AML-193 (cell line): ENCODE measurements at regions not wholly inside any gene's neighbourhood (a gene's known extent, or its start where the extent isn't known, plus 50 kb on each side); places are given as distances from the start of the nearest gene placed in this dataset.
"Not testable (repeated sequence)": the region's sequence is repeated elsewhere in the genome, so short reads cannot be mapped to it uniquely, and the experiment has no call there.

ENCODE experiments used
- DNase-seq, 2 experiments: peaks; one replicate each; lab custom pipeline; 2025; lab: John Stamatoyannopoulos, UW

DNA sequence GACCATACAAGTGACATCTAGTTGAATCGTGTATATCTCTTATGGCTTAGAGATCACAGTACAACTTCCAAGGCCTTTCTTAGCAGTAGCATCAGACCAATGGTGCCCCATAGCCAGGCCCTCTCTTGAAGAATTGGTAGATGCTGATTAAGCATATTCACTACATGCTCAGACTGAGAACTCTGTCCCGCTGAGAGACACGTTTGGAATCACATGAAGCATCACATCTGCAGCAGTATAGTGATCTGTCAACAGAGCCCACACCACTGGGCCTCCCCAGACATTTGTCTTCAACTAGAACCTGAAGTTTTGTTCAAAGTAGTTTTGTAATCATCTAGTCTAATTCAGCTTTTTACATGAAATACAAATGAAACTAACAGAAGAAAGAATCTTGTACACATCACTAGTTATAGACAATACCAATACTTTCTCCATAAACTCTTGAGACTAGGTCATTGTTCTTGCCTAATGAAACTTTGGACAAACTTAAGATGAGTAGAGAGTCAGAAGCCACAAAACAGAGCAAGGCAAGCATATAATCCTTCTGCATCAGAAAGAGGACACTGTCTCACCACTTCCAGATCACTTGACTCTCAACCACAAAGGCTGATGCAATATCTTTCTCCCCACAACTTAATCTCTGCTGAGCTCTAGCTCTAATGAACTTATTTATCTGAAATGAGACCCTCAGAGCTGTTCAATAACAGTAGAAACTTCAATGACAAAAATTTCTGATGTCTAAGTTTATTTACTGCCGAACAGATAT is 182.7 kb downstream of the TBX18 start:
- peak; percentile 63 to 74 for DNase-seq

DNA sequence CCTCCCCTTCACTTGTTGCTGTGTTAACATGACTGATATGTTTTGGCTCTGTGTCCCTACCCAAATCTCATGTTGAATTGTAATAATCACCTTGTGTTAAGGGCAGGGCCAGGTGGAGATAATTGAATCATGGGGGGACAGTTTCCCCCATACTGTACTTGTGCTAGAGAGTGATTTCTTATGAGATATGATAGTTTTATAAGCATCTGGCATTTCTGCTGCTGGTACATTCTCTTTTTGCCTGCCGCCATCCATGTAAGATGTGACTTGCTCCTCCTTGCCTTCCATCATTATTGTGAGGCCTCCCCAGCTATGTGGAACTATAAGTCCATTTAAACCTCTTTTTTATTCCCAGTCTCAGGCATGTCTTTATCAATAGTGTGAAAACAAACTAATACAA is 185.0 kb downstream of the TBX18 start:
- no peak for DNase-seq

GRCh38 chr6:84576029-84576428 is 188.4 kb downstream of the TBX18 start:
- DNase-seq: no peak

GRCh38 chr6:84575264-84575663 is 189.1 kb downstream of the TBX18 start:
- no peak for DNase-seq

GRCh38 chr6:84569882-84570281 is 194.5 kb downstream of the TBX18 start:
- DNase-seq: no peak

DNA sequence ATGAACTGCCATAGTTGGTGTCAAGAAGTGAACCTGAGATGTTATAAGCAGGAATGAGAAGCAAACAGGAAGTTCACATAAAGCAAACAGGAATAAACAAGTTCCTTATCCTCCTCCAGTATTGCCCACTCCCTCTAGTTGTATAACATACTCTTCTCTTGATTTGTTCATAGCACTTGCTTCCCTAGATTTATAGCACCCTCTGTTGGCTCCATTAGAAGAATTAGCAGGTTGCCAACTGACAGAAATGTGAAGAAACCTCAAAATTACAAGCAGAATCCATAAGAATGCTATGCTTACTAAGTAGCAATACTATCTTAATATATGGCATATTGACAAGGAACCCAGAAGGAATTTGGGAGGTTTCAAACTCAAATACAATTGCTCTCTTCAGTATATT is 195.4 kb downstream of the TBX18 start:
- no peak for DNase-seq

- DNase-seq: not testable (repeated sequence)
These were observed 198.7 kb downstream of the TBX18 start for GRCh38 chr6:84565718-84566117.

DNA sequence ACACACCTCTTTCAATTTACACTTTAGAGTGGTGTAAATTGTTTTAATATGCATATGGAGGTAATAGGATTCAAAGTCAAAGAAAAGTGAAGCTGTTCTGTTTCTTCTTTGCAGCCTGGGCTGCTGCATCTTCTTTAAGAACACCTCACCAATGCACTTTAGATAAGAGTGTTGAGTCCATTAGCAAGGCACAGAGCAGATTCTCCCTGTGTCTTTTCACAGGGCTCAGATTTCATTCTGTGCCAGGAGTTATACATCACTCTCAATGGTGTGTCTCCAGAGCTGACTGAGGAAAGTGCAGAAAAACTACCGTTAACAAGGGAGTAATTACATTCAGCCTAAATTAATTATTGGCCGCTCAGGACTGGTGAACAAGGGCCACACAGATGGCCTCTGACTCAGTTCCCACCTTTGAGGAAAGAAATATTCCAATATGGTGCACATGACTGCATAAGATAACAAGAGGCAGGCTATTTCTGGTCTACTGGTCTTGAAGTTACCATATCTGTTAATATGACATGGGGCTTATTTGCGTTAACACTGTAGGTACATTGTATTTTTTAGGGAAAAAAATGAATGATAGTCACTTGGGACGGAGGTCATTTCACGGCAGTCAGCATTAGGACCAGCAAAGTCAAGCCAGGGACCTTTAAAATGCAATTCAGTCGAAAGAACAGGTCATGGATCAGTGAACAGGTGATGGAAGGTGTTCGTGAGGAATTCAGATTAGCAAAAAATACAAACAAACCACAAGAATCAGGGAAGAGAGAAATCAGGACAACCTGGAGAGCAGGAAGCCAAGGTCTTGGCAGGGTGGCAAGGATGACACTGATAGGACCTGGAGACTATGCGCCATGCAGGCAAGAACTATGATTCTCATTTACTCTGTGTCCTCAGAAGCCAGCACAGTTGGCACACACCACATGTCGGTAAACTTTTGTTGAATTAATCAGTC is 203.7 kb downstream of the TBX18 start:
- DNase-seq: no peak

GRCh38 chr6:84556541-84557335 is 207.7 kb downstream of the TBX18 start:
- DNase-seq: no peak

DNA sequence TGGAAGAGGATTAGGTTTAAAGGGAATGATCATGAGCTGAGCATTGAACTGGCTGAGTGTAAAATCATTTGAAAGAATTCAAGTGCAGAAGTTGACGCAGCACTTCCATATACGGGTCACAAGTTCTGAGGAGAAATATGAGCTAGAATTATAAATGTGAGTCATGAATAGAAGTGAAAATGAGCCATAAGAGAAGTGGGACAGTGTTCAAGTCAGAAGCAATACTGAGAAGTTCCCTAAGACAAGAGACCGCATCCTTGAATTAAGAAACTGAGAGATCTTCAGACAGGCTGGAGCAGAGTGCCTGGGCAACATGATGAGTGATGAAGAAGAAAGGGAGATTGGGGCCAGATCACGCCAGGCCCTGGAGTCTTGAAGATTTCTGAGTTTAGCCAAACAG is 209.7 kb downstream of the TBX18 start:
- DNase-seq: no peak

GRCh38 chr6:84554074-84554473 is 210.3 kb downstream of the TBX18 start:
- DNase-seq: no peak

GRCh38 chr6:84553527-84553926 is 210.9 kb downstream of the TBX18 start:
- no peak for DNase-seq

- DNase-seq: no peak
These were observed 212.6 kb downstream of the TBX18 start for GRCh38 chr6:84551797-84552196.

- DNase-seq: no peak
These were observed 214.5 kb downstream of the TBX18 start for GRCh38 chr6:84549917-84550316.

GRCh38 chr6:84547341-84547801 is 217.0 kb downstream of the TBX18 start:
- DNase-seq: no peak

DNA sequence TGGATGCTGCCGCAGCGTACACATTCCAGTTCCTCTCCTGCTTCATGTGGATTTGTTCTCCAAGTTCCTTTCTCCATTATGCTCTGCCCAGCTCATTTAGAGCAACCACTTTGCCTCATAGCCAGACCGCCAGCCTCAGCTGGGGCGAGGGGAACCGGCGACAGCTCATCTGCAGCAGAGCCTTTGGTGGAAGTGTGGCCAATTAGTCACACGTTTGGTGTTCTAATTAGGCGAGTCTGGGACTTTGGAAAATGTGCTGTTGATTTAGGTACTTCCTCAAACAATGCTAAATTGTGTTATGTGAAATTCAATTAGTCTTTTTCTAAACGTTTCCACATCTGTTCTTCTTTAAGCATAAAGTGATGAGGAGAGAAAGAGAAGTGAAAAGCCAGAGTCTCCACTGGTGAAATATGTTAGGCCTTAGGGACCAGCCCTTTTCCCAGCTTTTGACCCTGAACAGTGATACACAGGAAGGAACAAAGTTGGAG is 217.9 kb downstream of the TBX18 start:
- no peak for DNase-seq

DNA sequence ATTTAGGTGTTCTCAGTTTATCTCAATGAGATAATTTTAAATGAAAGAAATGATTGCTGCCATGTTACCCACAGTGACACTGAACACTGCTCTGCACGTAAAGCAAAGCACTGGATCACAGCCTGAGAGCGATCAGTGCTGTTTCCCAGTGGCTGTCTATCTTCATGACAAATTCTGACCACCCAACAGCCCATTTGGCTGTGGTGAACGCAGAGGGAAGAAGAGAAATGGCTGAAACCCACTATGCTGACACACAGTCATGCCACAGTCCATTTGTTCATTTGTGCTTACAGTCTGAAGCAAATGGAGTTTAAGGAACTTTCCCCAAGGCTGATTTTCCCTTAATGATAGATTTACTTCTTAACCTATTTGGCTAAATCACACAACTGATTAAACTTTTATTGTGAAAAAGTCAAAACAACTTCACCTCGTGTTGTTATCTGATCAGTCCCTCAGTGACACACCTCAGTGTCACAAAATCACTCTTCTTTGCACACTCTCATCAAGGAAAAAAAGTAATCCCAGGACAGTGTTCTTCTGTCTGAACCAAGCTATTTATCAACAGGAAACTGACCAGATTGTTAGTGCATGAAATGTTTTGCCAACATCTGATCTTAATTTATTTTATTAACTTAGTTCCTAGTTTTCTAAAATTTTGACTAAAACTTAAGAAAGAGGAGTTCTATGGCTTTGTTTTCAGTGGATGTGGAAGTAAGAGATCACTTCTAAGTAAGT is 225.1 kb downstream of the TBX18 start:
- DNase-seq: no peak

DNA sequence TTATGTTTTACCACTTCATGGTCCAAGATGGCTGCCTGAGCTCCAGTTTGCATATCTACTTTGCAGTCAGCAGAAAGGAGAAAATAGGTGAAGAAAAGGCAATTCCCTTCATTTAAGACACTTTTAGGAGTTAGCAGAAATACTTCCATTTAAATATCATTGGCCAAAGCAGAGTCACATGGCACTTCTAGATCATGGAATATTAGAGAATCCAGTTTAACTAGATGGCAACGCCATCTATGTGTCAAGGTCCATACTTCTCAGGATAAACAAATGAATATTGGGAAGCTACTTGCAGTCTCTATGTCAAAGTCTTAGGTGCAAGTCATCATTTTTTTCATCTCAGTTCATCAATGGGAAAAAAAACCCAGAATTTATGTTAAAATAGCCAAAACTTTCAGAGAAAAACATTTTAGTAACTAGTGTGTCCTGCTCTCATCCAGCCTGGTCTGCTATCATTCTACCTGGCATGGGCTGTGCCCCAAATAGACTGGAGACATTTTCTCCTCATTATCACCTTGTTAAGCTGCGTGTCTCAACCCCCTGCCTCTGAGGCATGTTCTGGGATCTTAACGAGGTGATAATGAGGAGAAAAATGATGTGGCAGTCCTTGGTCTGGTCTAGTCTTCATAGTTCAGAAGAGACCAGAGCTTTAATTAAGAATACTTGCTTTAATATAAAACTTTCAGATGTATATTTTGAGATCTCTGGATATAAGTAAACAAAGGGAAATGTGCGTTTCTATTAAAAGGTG is 227.3 kb downstream of the TBX18 start:
- DNase-seq: no peak

DNA sequence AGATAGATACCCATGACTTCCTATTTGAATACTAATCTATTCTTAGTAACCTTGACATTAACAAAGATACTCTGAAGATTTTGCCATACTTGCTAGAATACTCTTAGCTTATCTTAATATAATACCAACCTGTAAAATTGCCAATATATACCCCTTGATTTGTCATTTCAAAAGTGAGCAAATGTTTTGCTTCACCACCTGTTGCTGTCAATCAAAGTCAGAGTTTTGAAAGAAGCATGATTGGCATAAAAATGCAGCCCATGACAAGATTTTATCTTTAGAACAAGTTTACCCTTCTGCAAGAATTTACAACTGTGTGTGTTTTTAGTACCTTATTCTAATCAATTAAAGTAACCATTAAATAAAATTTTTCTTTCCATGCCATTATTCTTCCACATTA is 236.2 kb downstream of the TBX18 start:
- no peak for DNase-seq

DNA sequence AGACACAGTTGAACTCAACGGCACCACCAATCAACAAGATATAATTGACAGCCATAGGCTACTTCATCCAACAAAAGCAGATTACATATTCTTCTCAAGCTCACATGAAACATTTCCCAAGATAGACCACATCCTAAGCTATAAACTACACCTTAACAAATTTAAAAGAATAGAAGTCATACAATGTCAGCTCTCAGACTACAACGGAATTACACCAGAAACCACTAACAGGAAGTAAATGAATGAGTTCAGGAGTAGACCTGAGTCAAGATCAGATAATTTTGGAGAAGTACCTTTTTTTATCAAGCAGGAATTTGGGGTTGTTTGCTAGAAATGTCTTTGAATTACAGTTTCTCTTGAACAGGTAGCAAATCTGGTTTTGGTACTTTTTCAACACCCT is 237.8 kb downstream of the TBX18 start:
- no peak for DNase-seq

- no peak for DNase-seq
These were observed 238.5 kb downstream of the TBX18 start for GRCh38 chr6:84525907-84526306.
